ENCODE measurements at regions not wholly inside any gene's neighbourhood (a gene's known extent, or its start where the extent isn't known, plus 50 kb on each side); places are given as distances from the start of the nearest gene placed in this dataset.
"Not testable (repeated sequence)": the region's sequence is repeated elsewhere in the genome, so short reads cannot be mapped to it uniquely, and the experiment has no call there.

GRCh38 chr2:237195396-237196120, 109.9 kb downstream of the COPS8 start:
- no peak for DNase-seq (ENCODE audit: low read depth in 2 of 3, low spot score in 1 of 3)

- no peak for DNase-seq (ENCODE audit: low read depth in 2 of 3, low spot score in 1 of 3)
Measured at GRCh38 chr2:237196409-237196808, 110.7 kb downstream of the COPS8 start.

GRCh38 chr2:237196866-237197618, 111.4 kb downstream of the COPS8 start:
- DNase-seq (ENCODE audit: low read depth in 2 of 3, low spot score in 1 of 3) = no peak

- no peak for DNase-seq (ENCODE audit: low read depth in 2 of 3, low spot score in 1 of 3)
Measured at GRCh38 chr2:237198164-237198855, 112.6 kb downstream of the COPS8 start.

GRCh38 chr2:237199082-237199481, 113.4 kb downstream of the COPS8 start:
- no peak for DNase-seq (ENCODE audit: low read depth in 2 of 3, low spot score in 1 of 3)

GRCh38 chr2:237199577-237199976, 113.9 kb downstream of the COPS8 start:
- no peak for DNase-seq (ENCODE audit: low read depth in 2 of 3, low spot score in 1 of 3)

GRCh38 chr2:237200462-237200861, 114.8 kb downstream of the COPS8 start:
- no peak for DNase-seq (ENCODE audit: low read depth in 2 of 3, low spot score in 1 of 3)

GRCh38 chr2:237201461-237202287, 116.0 kb downstream of the COPS8 start:
- peak in 1 of 3 donors; percentile 15 for DNase-seq (ENCODE audit: low read depth in 2 of 3, low spot score in 1 of 3)

GRCh38 chr2:237202288-237203030, 116.8 kb downstream of the COPS8 start:
- no peak for DNase-seq (ENCODE audit: low read depth in 2 of 3, low spot score in 1 of 3)

- no peak for DNase-seq (ENCODE audit: low read depth in 2 of 3, low spot score in 1 of 3)
Measured at GRCh38 chr2:237205043-237205541, 119.4 kb downstream of the COPS8 start.

- DNase-seq (ENCODE audit: low read depth in 2 of 3, low spot score in 1 of 3) = no peak
Measured at GRCh38 chr2:237205561-237205971, 119.9 kb downstream of the COPS8 start.

GRCh38 chr2:237207646-237208045, 122.0 kb downstream of the COPS8 start:
- no peak for DNase-seq (ENCODE audit: low read depth in 2 of 3, low spot score in 1 of 3)

GRCh38 chr2:237208373-237209260, 122.9 kb downstream of the COPS8 start:
- no peak for DNase-seq (ENCODE audit: low read depth in 2 of 3, low spot score in 1 of 3)

- no peak for DNase-seq (ENCODE audit: low read depth in 2 of 3, low spot score in 1 of 3)
Measured at GRCh38 chr2:237209885-237210284, 124.2 kb downstream of the COPS8 start.

GRCh38 chr2:237210297-237210696, 124.6 kb downstream of the COPS8 start:
- DNase-seq (ENCODE audit: low read depth in 2 of 3, low spot score in 1 of 3) = no peak

GRCh38 chr2:237210763-237211162, 125.1 kb downstream of the COPS8 start:
- DNase-seq (ENCODE audit: low read depth in 2 of 3, low spot score in 1 of 3) = no peak

GRCh38 chr2:237212356-237213279, 126.9 kb downstream of the COPS8 start:
- DNase-seq (ENCODE audit: low read depth in 2 of 3, low spot score in 1 of 3) = not testable (repeated sequence)
